ENCODE measurements at regions not wholly inside any gene's neighbourhood (a gene's known extent, or its start where the extent isn't known, plus 50 kb on each side); places are given as distances from the start of the nearest gene placed in this dataset.

- Histone ChIP-seq H2AK5ac (ENCODE audit: low read length) (no peak overlapping the region), H3K4me1 (ENCODE audit: control insufficient read depth, low read depth, low read length) (no peaks in the 10 kb centered on the region), H2BK120ac (ENCODE audit: low read depth, low read length) (no peak overlapping the region), H3K79me1 (ENCODE audit: low read length) (no peaks in the 10 kb centered on the region), H3K4ac (ENCODE audit: low read depth, low read length) (no peak overlapping the region), H4K8ac (ENCODE audit: low read depth, low read length) (no peak overlapping the region), H3K4me3 (ENCODE audit: low read length) (no peak overlapping the region), H3K23ac (ENCODE audit: low read length) (no peak overlapping the region), H3K9ac (ENCODE audit: low read length) (no peak overlapping the region), H3K27me3 (ENCODE audit: insufficient read depth, low read length, poor library complexity) (peaks cover 1% of the 10 kb centered on the region), H3K18ac (ENCODE audit: low read length) (no peak overlapping the region), H4K5ac (ENCODE audit: low read length) (no peak overlapping the region), H3K56ac (ENCODE audit: low read length) (no peak overlapping the region), H3K4me2 (ENCODE audit: low read length) (no peak overlapping the region), H2BK15ac (replicated peaks; ENCODE audit: low read depth) (no peak overlapping the region), H3K27ac (ENCODE audit: low read depth, low read length) (no peak overlapping the region), H3K36me3 (ENCODE audit: control insufficient read depth, insufficient read depth, low read length) (no peaks in the 10 kb centered on the region), H3K79me2 (ENCODE audit: control insufficient read depth, insufficient read depth, low read length) (no peaks in the 10 kb centered on the region), H2BK5ac (ENCODE audit: low read length) (no peak overlapping the region)
- no CpG with 5 or more reads among the region's 2 CpGs for WGBS (ENCODE audit: extremely low coverage, insufficient coverage, low lambda C conversion rate)
- no peak for DNase-seq
These were observed 191.6 kb downstream of the TEX36 start for GRCh38 chr10:125491381-125491780.

GRCh38 chr10:125489731-125490130 lies 193.2 kb downstream of the TEX36 start:
- no peak overlapping the region for H3K4me2 ChIP-seq (ENCODE audit: low read length)
- no peak overlapping the region for H3K18ac ChIP-seq (ENCODE audit: low read length)
- no peak overlapping the region for H4K8ac ChIP-seq (ENCODE audit: low read depth, low read length)
- no peaks in the 10 kb centered on the region for H3K79me1 ChIP-seq (ENCODE audit: low read length)
- H3K27ac ChIP-seq (ENCODE audit: low read depth, low read length): no peak overlapping the region
- peaks cover 1% of the 10 kb centered on the region for H3K27me3 ChIP-seq (ENCODE audit: insufficient read depth, low read length, poor library complexity)
- H3K4me3 ChIP-seq (ENCODE audit: low read length): no peak overlapping the region
- no peaks in the 10 kb centered on the region for H3K4me1 ChIP-seq (ENCODE audit: control insufficient read depth, low read depth, low read length)
- no peak overlapping the region for H4K5ac ChIP-seq (ENCODE audit: low read length)
- H3K23ac ChIP-seq (ENCODE audit: low read length): no peak overlapping the region
- H3K56ac ChIP-seq (ENCODE audit: low read length): no peak overlapping the region
- H2BK5ac ChIP-seq (ENCODE audit: low read length): no peak overlapping the region
- peak; percentile 11 for DNase-seq
- WGBS (ENCODE audit: extremely low coverage, insufficient coverage, low lambda C conversion rate): no CpG with 5 or more reads among the region's 6 CpGs
- H3K4ac ChIP-seq (ENCODE audit: low read depth, low read length): no peak overlapping the region
- H2BK120ac ChIP-seq (ENCODE audit: low read depth, low read length): no peak overlapping the region
- no peak overlapping the region for H2AK5ac ChIP-seq (ENCODE audit: low read length)
- no peak overlapping the region for H3K9ac ChIP-seq (ENCODE audit: low read length)
- H3K79me2 ChIP-seq (ENCODE audit: control insufficient read depth, insufficient read depth, low read length): no peaks in the 10 kb centered on the region
- no peaks in the 10 kb centered on the region for H3K36me3 ChIP-seq (ENCODE audit: control insufficient read depth, insufficient read depth, low read length)
- no peak overlapping the region for H2BK15ac ChIP-seq (replicated peaks; ENCODE audit: low read depth)

- Histone ChIP-seq H3K18ac (ENCODE audit: low read length) (no peak overlapping the region), H2BK15ac (replicated peaks; ENCODE audit: low read depth) (no peak overlapping the region), H3K23ac (ENCODE audit: low read length) (no peak overlapping the region), H3K4me1 (ENCODE audit: control insufficient read depth, low read depth, low read length) (no peaks in the 10 kb centered on the region), H3K56ac (ENCODE audit: low read length) (no peak overlapping the region), H3K4me2 (ENCODE audit: low read length) (no peak overlapping the region), H3K4ac (ENCODE audit: low read depth, low read length) (no peak overlapping the region), H3K4me3 (ENCODE audit: low read length) (no peak overlapping the region), H2BK120ac (ENCODE audit: low read depth, low read length) (no peak overlapping the region), H4K5ac (ENCODE audit: low read length) (no peak overlapping the region), H4K8ac (ENCODE audit: low read depth, low read length) (no peak overlapping the region), H3K79me1 (ENCODE audit: low read length) (no peaks in the 10 kb centered on the region), H2BK5ac (ENCODE audit: low read length) (no peak overlapping the region), H2AK5ac (ENCODE audit: low read length) (no peak overlapping the region), H3K36me3 (ENCODE audit: control insufficient read depth, insufficient read depth, low read length) (no peaks in the 10 kb centered on the region), H3K27me3 (ENCODE audit: insufficient read depth, low read length, poor library complexity) (peaks cover 1% of the 10 kb centered on the region), H3K27ac (ENCODE audit: low read depth, low read length) (no peak overlapping the region), H3K9ac (ENCODE audit: low read length) (no peak overlapping the region), H3K79me2 (ENCODE audit: control insufficient read depth, insufficient read depth, low read length) (no peaks in the 10 kb centered on the region)
- WGBS (ENCODE audit: extremely low coverage, insufficient coverage, low lambda C conversion rate): no CpG with 5 or more reads among the region's 4 CpGs
- DNase-seq: no peak
These were observed 197.3 kb downstream of the TEX36 start for GRCh38 chr10:125485665-125486064.

- H3K23ac ChIP-seq (ENCODE audit: low read length): no peak overlapping the region
- H3K36me3 ChIP-seq (ENCODE audit: control insufficient read depth, insufficient read depth, low read length): no peaks in the 10 kb centered on the region
- H3K27ac ChIP-seq (ENCODE audit: low read depth, low read length): no peak overlapping the region
- no peak overlapping the region for H3K9ac ChIP-seq (ENCODE audit: low read length)
- H3K79me2 ChIP-seq (ENCODE audit: control insufficient read depth, insufficient read depth, low read length): no peaks in the 10 kb centered on the region
- no peaks in the 10 kb centered on the region for H3K79me1 ChIP-seq (ENCODE audit: low read length)
- H3K4me1 ChIP-seq (ENCODE audit: control insufficient read depth, low read depth, low read length): no peaks in the 10 kb centered on the region
- no peak overlapping the region for H3K4ac ChIP-seq (ENCODE audit: low read depth, low read length)
- no peaks in the 10 kb centered on the region for H3K27me3 ChIP-seq (ENCODE audit: insufficient read depth, low read length, poor library complexity)
- H2BK15ac ChIP-seq (replicated peaks; ENCODE audit: low read depth): no peak overlapping the region
- DNase-seq: no peak
- H3K18ac ChIP-seq (ENCODE audit: low read length): no peak overlapping the region
- H2BK120ac ChIP-seq (ENCODE audit: low read depth, low read length): no peak overlapping the region
- no CpG with 5 or more reads among the region's 1 CpG for WGBS (ENCODE audit: extremely low coverage, insufficient coverage, low lambda C conversion rate)
- H3K4me3 ChIP-seq (ENCODE audit: low read length): no peak overlapping the region
- H4K5ac ChIP-seq (ENCODE audit: low read length): no peak overlapping the region
- H2BK5ac ChIP-seq (ENCODE audit: low read length): no peak overlapping the region
- no peak overlapping the region for H3K56ac ChIP-seq (ENCODE audit: low read length)
- no peak overlapping the region for H4K8ac ChIP-seq (ENCODE audit: low read depth, low read length)
- no peak overlapping the region for H3K4me2 ChIP-seq (ENCODE audit: low read length)
- no peak overlapping the region for H2AK5ac ChIP-seq (ENCODE audit: low read length)
These were observed 198.8 kb downstream of the TEX36 start for GRCh38 chr10:125484035-125484732.

GRCh38 chr10:125482637-125483036 lies 200.3 kb downstream of the TEX36 start:
- Histone ChIP-seq H4K8ac (ENCODE audit: low read depth, low read length) (no peak overlapping the region), H3K36me3 (ENCODE audit: control insufficient read depth, insufficient read depth, low read length) (no peaks in the 10 kb centered on the region), H2BK120ac (ENCODE audit: low read depth, low read length) (no peak overlapping the region), H3K79me2 (ENCODE audit: control insufficient read depth, insufficient read depth, low read length) (no peaks in the 10 kb centered on the region), H3K79me1 (ENCODE audit: low read length) (no peaks in the 10 kb centered on the region), H2AK5ac (ENCODE audit: low read length) (no peak overlapping the region), H3K4ac (ENCODE audit: low read depth, low read length) (no peak overlapping the region), H3K27me3 (ENCODE audit: insufficient read depth, low read length, poor library complexity) (no peaks in the 10 kb centered on the region), H3K23ac (ENCODE audit: low read length) (no peak overlapping the region), H2BK5ac (ENCODE audit: low read length) (no peak overlapping the region), H3K4me2 (ENCODE audit: low read length) (no peak overlapping the region), H3K56ac (ENCODE audit: low read length) (no peak overlapping the region), H3K27ac (ENCODE audit: low read depth, low read length) (no peak overlapping the region), H3K4me3 (ENCODE audit: low read length) (no peak overlapping the region), H3K18ac (ENCODE audit: low read length) (no peak overlapping the region), H3K4me1 (ENCODE audit: control insufficient read depth, low read depth, low read length) (no peaks in the 10 kb centered on the region), H4K5ac (ENCODE audit: low read length) (no peak overlapping the region), H3K9ac (ENCODE audit: low read length) (peak overlapping the region; percentile 19), H2BK15ac (replicated peaks; ENCODE audit: low read depth) (no peak overlapping the region)
- DNase-seq: peak; percentile 49
- no CpG with 5 or more reads among the region's 5 CpGs for WGBS (ENCODE audit: extremely low coverage, insufficient coverage, low lambda C conversion rate)

GRCh38 chr10:125482108-125482507 lies 200.9 kb downstream of the TEX36 start:
- WGBS (ENCODE audit: extremely low coverage, insufficient coverage, low lambda C conversion rate): no CpG with 5 or more reads among the region's 2 CpGs
- no peaks in the 10 kb centered on the region for H3K4me1 ChIP-seq (ENCODE audit: control insufficient read depth, low read depth, low read length)
- DNase-seq: peak; percentile 21
- no peak overlapping the region for H3K23ac ChIP-seq (ENCODE audit: low read length)
- no peaks in the 10 kb centered on the region for H3K36me3 ChIP-seq (ENCODE audit: control insufficient read depth, insufficient read depth, low read length)
- H3K9ac ChIP-seq (ENCODE audit: low read length): no peak overlapping the region
- H4K5ac ChIP-seq (ENCODE audit: low read length): no peak overlapping the region
- H2BK15ac ChIP-seq (replicated peaks; ENCODE audit: low read depth): no peak overlapping the region
- no peak overlapping the region for H4K8ac ChIP-seq (ENCODE audit: low read depth, low read length)
- H3K4ac ChIP-seq (ENCODE audit: low read depth, low read length): no peak overlapping the region
- H3K4me3 ChIP-seq (ENCODE audit: low read length): no peak overlapping the region
- no peak overlapping the region for H3K18ac ChIP-seq (ENCODE audit: low read length)
- H3K27me3 ChIP-seq (ENCODE audit: insufficient read depth, low read length, poor library complexity): no peaks in the 10 kb centered on the region
- no peaks in the 10 kb centered on the region for H3K79me2 ChIP-seq (ENCODE audit: control insufficient read depth, insufficient read depth, low read length)
- H2BK120ac ChIP-seq (ENCODE audit: low read depth, low read length): no peak overlapping the region
- H3K79me1 ChIP-seq (ENCODE audit: low read length): no peaks in the 10 kb centered on the region
- no peak overlapping the region for H3K56ac ChIP-seq (ENCODE audit: low read length)
- no peak overlapping the region for H2AK5ac ChIP-seq (ENCODE audit: low read length)
- H3K27ac ChIP-seq (ENCODE audit: low read depth, low read length): no peak overlapping the region
- no peak overlapping the region for H3K4me2 ChIP-seq (ENCODE audit: low read length)
- H2BK5ac ChIP-seq (ENCODE audit: low read length): no peak overlapping the region

Measured in mesendoderm (in vitro differentiated cells).